ENCODE measurements at regions not wholly inside any gene's neighbourhood (a gene's known extent, or its start where the extent isn't known, plus 50 kb on each side); places are given as distances from the start of the nearest gene placed in this dataset.

- no peak overlapping the region for H3K4me3 ChIP-seq (ENCODE audit: low read depth, low read length)
- no peak for TF ChIP-seq CTCF (IDR thresholded peaks at IDR 0.05; ENCODE audit: low read depth, low read length, missing control alignments)
- DNase-seq (ENCODE audit: low read depth), result no peak
Observed at GRCh38 chr4:11702886-11703557, 274.3 kb upstream of the HS3ST1 start.

- no peak for DNase-seq (ENCODE audit: low read depth)
- no peak for TF ChIP-seq CTCF (IDR thresholded peaks at IDR 0.05; ENCODE audit: low read depth, low read length, missing control alignments)
Observed at GRCh38 chr4:11701966-11702725, 273.5 kb upstream of the HS3ST1 start.

GRCh38 chr4:11700751-11701226 is 272.1 kb upstream of the HS3ST1 start:
- TF ChIP-seq CTCF (IDR thresholded peaks at IDR 0.05; ENCODE audit: low read depth, low read length, missing control alignments), result no peak
- H3K4me3 ChIP-seq (ENCODE audit: low read depth, low read length), result no peak overlapping the region
- no peak for DNase-seq (ENCODE audit: low read depth)

More at GRCh38 chr4:11701966-11702725, 273.5 kb upstream of the HS3ST1 start:
- H3K4me3 ChIP-seq (ENCODE audit: low read depth, low read length), result no peak overlapping the region

GRCh38 chr4:11698846-11699590 is 270.3 kb upstream of the HS3ST1 start:
- no peak for DNase-seq (ENCODE audit: low read depth)
- no peak overlapping the region for H3K4me3 ChIP-seq (ENCODE audit: low read depth, low read length)
- no peak for TF ChIP-seq CTCF (IDR thresholded peaks at IDR 0.05; ENCODE audit: low read depth, low read length, missing control alignments)

GRCh38 chr4:11698033-11698432 is 269.3 kb upstream of the HS3ST1 start:
- DNase-seq (ENCODE audit: low read depth), result no peak
- no peak for TF ChIP-seq CTCF (IDR thresholded peaks at IDR 0.05; ENCODE audit: low read depth, low read length, missing control alignments)
- no peak overlapping the region for H3K4me3 ChIP-seq (ENCODE audit: low read depth, low read length)

DNA sequence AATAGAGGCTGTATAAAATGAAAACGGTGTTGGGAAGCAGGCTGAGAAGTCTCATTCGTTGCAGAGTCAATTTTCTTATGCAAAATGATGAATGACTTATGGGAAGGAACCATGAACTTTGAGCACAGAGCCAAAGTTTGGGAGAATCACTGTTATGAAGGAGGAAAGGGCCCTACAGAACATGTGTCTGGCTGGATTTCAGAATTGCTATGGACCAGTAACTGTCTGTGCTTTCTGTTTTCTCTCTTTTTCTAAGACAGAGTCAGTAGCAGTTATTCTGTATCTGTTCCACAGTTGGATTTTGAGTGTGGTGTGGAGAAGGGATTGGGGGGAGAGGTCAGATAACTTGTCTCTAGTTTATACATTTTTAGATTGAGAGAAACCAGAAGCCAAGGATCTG is 265.0 kb upstream of the HS3ST1 start:
- no peak for TF ChIP-seq CTCF (IDR thresholded peaks at IDR 0.05; ENCODE audit: low read depth, low read length, missing control alignments)
- H3K4me3 ChIP-seq (ENCODE audit: low read depth, low read length), result no peak overlapping the region
- DNase-seq (ENCODE audit: low read depth), result no peak

Measured in GM12864 (cell line).